ENCODE measurements at regions not wholly inside any gene's neighbourhood (a gene's known extent, or its start where the extent isn't known, plus 50 kb on each side); places are given as distances from the start of the nearest gene placed in this dataset.

DNA sequence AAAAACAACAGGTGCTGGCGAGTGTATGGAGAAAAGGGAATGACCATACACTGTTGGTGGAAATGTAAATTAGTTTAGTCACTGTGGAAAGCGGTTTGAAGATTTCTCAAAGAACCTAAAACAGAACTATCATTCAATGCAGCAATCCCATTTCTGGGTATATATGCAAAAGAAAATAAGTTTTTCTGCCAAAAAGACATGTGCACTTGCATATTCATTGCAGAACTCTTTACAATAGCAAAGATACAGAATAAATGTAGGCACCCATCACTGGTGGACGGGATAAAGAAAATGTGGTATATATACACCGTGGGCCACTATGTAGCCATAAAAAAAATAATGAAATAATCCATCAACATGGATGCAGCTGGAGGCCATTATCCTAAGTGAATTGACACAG, 105.1 kb upstream of the FSTL5 start:
- ATAC-seq (no peak), DNase-seq (no peak)
- intact Hi-C loops (cut with DNase I, micrococcal nuclease), result no loop called here
- Histone ChIP-seq H3K36me3 (ENCODE audit: low read depth) (no peaks in the 10 kb centered on the region), H3K4me1 (ENCODE audit: low read depth) (no peaks in the 10 kb centered on the region), H3K4me3 (no peak overlapping the region), H3K9me3 (peaks cover 13% of the 10 kb centered on the region)
- TF ChIP-seq, protein P1, sequence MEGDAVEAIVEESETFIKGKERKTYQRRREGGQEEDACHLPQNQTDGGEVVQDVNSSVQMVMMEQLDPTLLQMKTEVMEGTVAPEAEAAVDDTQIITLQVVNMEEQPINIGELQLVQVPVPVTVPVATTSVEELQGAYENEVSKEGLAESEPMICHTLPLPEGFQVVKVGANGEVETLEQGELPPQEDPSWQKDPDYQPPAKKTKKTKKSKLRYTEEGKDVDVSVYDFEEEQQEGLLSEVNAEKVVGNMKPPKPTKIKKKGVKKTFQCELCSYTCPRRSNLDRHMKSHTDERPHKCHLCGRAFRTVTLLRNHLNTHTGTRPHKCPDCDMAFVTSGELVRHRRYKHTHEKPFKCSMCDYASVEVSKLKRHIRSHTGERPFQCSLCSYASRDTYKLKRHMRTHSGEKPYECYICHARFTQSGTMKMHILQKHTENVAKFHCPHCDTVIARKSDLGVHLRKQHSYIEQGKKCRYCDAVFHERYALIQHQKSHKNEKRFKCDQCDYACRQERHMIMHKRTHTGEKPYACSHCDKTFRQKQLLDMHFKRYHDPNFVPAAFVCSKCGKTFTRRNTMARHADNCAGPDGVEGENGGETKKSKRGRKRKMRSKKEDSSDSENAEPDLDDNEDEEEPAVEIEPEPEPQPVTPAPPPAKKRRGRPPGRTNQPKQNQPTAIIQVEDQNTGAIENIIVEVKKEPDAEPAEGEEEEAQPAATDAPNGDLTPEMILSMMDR (IDR thresholded peaks at IDR 0.05), result no peak

DNA sequence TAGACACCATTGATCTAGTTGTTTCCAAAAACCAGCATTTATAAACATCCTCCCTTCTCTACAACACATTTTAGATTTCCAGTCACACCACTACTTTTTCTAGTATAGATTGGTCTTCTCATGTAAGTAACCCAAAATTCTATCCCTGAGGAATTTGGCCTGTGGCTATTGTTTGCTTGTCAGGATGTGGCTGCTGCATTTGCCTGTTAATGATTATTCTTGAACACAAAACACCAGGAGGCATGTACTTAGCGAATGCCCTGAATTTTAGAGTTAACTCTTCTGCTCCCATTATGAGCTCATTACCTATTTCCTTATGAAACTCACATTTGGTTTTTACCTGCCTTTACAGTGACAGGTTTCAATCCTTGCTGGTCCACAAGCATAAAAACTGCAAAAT, 102.0 kb upstream of the FSTL5 start:
- DNase-seq (no peak), ATAC-seq (no peak)
- H3K4me3 ChIP-seq, result no peak overlapping the region
- H3K9me3 ChIP-seq, result peaks cover 16% of the 10 kb centered on the region
- H3K4me1 ChIP-seq (ENCODE audit: low read depth), result no peaks in the 10 kb centered on the region
- no peaks in the 10 kb centered on the region for H3K36me3 ChIP-seq (ENCODE audit: low read depth)
- TF ChIP-seq, protein P1 (IDR thresholded peaks at IDR 0.05), result no peak
- intact Hi-C loops (cut with DNase I, micrococcal nuclease), result no loop called here

DNA sequence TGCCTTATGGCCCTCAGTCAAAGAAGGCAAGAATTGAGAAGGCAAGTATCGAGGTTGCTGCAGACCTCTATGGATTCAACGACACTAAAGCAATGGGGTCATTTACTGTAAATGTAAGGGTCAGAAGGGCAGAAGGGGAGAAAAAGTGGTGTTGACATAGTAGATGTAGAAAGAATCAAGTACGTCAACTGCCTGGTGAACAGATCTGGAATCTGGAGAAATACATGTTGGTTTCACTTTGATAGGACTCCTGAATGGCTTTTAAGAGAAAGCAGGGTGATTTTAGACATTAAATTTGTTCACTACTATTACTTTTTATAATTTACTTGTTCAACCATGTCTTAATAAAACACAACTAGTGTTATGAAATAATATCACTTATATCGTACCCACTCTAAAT, 81.3 kb upstream of the FSTL5 start:
- no peaks in the 10 kb centered on the region for H3K36me3 ChIP-seq (ENCODE audit: low read depth)
- H3K4me3 ChIP-seq, result no peak overlapping the region
- peaks cover 2% of the 10 kb centered on the region for H3K9me3 ChIP-seq
- DNase-seq, result no peak
- no peak for ATAC-seq
- TF ChIP-seq, protein P1 (IDR thresholded peaks at IDR 0.05), result no peak
- intact Hi-C loops (cut with DNase I, micrococcal nuclease), result no loop called here
- no peaks in the 10 kb centered on the region for H3K4me1 ChIP-seq (ENCODE audit: low read depth)

DNA sequence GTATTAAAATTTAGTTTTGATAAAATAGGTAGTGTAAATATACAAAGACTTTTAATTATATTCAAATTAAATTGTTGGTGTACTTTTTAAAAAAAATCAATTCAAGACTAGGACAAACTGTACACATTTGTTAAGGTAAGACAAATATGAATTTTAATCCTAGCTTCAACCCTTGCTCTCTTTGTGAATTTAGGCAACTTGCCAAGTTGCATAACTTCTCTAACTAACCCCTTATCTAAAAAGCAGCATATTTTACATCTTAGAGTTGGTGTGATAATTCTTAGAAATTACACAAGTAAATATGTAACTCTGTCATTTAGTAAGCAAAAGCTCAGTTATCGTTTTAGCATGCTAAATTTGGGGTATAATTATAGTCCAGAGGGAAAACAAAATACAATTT, 78.1 kb upstream of the FSTL5 start:
- no peaks in the 10 kb centered on the region for H3K4me1 ChIP-seq (ENCODE audit: low read depth)
- H3K4me3 ChIP-seq, result no peak overlapping the region
- ATAC-seq (peak; percentile 55), DNase-seq (peak in 1 of 3 donors; percentile 29)
- H3K9me3 ChIP-seq, result peaks cover 2% of the 10 kb centered on the region
- H3K36me3 ChIP-seq (ENCODE audit: low read depth), result no peaks in the 10 kb centered on the region
- intact Hi-C loops (cut with DNase I, micrococcal nuclease), result no loop called here
- TF ChIP-seq, protein P1 (IDR thresholded peaks at IDR 0.05), result no peak

DNA sequence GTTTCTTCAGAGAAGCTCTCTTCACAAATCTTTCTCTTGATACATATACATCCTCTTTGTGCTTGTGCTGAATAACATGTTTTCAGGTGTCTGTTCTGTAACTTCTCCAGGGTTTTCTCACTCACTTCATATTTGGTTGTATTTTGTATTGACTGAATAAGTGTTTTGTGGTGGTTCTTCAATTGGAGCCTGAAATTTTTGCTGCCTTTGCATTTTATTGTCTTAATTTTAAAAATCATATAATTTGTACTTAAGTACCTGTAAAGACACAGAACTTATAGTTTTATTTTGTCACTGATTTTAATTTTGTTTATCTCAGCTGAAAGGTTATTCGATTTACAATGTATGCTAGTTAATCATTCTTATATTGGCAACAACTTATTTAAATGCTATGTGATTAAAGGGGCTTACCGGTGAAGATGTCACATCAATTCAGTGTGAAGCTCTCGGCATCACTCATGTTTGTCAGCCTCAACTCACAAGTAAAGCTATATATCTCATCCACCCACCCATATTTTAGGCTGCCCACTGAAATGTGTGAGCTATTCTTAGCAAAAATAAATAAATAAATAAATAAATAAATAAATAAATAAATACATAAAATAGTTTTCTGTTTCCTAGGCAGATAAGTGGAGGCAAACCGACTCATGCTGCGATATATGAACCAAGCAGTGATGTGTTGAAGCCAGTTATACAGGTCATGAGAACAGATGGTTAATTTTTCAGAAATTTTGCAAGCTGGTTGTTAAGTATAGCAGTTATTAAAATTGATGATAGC, 76.4 kb upstream of the FSTL5 start:
- TF ChIP-seq, protein P1 (IDR thresholded peaks at IDR 0.05), result no peak
- no peaks in the 10 kb centered on the region for H3K9me3 ChIP-seq
- H3K4me3 ChIP-seq, result no peak overlapping the region
- H3K4me1 ChIP-seq (ENCODE audit: low read depth), result no peaks in the 10 kb centered on the region
- intact Hi-C loops (cut with DNase I, micrococcal nuclease), result no loop called here
- no peaks in the 10 kb centered on the region for H3K36me3 ChIP-seq (ENCODE audit: low read depth)
- no peak for ATAC-seq
- DNase-seq, result no peak
